ENCODE measurements at regions not wholly inside any gene's neighbourhood (a gene's known extent, or its start where the extent isn't known, plus 50 kb on each side); places are given as distances from the start of the nearest gene placed in this dataset.
"Not testable (repeated sequence)": the region's sequence is repeated elsewhere in the genome, so short reads cannot be mapped to it uniquely, and the experiment has no call there.

DNA sequence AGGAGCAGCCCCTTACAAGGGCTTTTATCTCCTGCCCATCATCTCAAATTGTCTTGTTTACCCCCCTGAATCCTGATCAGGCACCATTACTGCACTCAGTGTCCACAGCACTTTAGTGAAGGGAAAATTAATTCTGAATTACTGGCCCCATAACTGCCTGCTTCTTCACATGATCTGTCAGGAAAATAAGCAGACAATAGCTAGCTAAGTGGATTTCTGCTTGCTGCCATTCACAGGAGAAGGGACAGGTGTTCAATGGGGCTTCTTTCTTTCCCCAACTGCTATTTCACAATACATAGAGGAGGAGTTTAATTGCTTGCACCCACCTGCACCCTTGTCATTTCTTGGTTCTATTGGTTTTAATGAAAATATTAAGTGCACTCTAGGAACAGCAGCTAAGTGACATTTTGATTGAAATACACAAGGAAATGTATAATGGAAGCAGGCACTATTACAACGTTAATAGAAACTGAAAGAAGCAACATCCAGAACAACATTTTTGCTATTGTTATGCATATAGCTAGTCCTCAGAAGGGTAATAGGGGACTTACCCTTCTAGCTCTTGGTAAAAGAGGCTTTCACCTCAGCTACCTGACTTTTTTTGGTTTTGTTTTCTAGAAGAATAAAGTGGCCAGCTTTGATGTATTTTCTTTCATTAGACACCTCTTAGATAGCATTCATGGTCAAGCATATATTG lies 599.3 kb upstream of the TLE4 start:
- no peak for DNase-seq (ENCODE audit: low spot score)

DNA sequence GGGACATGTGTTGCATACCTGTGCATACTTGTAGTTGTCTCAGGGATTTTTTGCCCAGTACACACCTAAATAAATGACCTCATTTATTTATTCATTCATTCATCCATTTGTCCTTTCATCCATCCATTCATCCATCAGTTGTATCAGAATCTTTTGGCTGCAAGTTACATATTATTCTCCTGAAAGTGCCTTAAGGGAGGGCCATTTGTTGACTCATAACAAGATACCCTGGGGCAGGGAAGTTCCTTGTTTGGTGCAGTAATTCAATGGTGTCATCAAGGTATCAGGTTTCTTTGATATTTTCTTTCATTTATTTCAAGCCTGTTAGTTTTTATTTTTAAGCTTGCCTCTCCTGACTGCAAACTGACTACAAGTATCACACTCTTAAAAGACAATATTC lies 597.9 kb upstream of the TLE4 start:
- no peak for DNase-seq (ENCODE audit: low spot score)

- DNase-seq (ENCODE audit: low spot score): no peak
These were observed 588.9 kb upstream of the TLE4 start for GRCh38 chr9:78982849-78983248.

DNA sequence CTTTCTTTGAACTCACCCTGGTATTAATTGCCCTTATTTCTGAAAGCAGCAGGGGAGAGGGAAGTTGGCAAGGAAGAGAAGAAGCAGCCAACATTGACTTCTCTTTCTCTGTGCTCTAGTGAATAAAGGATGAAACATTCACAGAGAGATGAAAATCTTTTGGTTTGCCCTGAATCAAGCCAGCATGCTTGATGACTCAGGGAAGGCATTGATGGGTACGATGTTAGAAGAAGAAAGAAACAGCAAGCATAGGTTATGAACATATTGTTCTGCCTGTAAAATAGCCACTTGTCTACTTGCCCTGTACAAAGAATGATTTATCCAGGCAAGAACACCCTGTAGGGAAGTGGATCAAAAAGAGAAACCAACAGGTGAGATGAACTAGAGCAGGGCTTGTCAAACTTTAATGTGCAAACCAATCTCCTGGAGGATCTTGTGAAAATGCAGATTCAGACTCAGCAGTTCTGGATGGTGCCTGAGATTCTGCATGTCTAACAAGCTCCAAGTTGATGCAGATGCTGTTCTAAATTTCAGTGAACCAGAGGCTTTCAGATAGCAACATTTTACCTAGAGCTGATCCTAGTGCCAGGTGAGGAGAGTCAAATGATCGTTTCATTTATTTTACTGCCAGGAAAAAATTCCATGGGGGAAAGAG lies 586.6 kb upstream of the TLE4 start:
- DNase-seq (ENCODE audit: low spot score): no peak

- no peak for DNase-seq (ENCODE audit: low spot score)
These were observed 585.3 kb upstream of the TLE4 start for GRCh38 chr9:78986446-78986845.

DNA sequence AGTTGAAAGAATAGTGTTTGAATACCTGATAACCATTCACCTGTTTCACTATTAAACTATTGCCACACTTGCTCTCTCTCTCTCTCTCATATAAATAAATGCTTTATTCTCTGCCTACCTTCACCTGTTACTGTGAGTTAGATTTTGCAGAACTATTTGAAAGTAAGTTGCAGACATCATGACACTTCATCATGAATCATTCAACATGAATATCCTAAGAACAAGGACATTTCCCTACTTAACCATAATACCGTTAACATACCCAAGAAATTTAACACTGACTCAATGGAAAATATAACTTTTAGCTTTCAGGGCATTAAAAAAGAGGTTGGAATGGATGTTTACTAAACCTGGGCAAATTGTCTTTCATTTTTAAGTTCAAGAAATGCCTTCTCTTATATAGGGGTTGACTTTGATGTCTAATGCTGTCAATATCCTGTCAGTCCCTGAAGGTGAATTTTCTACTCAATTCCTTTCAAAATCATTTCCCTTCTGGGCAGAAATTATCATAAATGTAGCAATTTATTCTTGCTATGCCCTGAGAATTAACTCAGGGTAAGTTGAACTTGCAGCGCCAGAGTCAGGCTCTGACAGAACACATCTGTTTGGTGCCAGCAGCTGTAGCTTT lies 582.6 kb upstream of the TLE4 start:
- DNase-seq (ENCODE audit: low spot score): no peak

- DNase-seq (ENCODE audit: low spot score): no peak
These were observed 577.3 kb upstream of the TLE4 start for GRCh38 chr9:78994471-78994870.

GRCh38 chr9:78994974-78995373 lies 576.8 kb upstream of the TLE4 start:
- not testable (repeated sequence) for DNase-seq (ENCODE audit: low spot score)

DNA sequence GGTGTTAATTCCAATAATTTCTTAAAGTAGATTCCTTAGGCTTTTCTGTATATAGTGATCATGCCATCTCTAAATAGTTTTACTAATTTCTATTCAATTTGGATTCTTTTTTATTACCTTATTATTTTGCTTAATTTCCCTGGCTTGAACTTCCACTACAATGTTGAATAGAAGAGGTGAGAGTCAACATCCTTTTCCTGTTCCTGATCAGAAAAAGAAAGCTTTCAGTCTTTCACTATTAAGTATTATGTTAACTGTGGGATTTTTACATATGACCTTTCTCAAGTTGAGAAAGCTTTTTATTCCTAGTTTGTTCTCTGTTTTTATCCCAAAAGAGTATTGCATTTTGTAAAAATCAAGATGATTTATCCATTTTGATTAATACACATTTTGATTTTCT lies 574.5 kb upstream of the TLE4 start:
- no peak for DNase-seq (ENCODE audit: low spot score)

DNA sequence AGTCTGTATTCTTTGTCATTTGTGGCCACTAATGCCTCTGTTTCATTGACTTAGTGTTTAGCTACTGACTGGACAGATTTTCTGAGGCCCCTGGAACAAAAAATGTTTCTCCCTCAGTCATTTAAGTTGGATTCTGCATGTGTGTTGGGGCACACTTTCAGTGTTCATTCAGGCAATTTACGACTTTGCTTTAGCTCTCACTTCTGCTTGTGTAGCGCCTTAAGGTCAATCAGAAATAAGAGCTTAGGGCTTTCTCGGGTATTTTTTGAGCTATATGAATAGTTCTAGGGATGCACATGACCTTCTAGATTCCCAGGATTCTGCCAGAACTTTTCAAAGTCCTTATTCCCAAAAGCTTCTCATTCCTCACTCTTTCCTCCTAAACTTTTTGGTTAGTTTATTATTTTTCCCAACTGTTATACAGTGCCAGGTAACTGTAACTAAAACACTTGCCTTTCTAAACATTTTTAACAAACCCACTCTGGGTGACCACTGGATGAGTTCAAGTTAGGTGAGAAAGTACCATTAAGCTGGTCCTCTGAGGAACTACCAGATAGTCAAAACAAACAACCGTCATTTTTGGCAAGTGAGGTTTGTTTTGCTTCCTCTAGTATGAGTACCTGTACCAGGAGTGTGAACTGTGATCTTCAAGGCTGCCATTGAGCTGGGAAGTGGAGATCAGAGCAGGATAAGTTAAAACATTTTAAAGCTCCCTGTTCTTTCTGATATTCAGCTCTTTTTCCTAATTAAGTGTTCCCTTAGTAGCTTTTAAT lies 571.3 kb upstream of the TLE4 start:
- DNase-seq (ENCODE audit: low spot score): no peak

GRCh38 chr9:79001012-79001411 lies 570.8 kb upstream of the TLE4 start:
- no peak for DNase-seq (ENCODE audit: low spot score)

- DNase-seq (ENCODE audit: low spot score): no peak
These were observed 568.3 kb upstream of the TLE4 start for GRCh38 chr9:79003514-79003913.

DNA sequence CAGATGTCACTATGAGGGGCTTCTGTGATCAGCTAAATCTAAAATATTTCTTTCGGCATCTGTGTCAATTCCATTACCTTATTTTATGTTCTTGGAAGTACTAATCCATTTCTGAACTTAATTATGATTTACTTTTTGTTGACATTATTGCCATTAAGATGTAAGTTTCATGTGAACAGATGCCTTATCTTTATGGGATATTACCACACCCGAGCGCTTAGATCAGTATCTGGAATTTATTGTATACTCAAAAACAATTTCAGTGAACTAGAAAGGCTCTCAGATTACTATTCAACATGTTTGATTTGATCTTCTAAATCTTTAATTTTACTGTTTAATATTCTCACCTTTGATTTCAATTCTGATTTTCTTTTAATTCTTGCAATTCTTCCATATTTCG lies 567.7 kb upstream of the TLE4 start:
- no peak for DNase-seq (ENCODE audit: low spot score)

DNA sequence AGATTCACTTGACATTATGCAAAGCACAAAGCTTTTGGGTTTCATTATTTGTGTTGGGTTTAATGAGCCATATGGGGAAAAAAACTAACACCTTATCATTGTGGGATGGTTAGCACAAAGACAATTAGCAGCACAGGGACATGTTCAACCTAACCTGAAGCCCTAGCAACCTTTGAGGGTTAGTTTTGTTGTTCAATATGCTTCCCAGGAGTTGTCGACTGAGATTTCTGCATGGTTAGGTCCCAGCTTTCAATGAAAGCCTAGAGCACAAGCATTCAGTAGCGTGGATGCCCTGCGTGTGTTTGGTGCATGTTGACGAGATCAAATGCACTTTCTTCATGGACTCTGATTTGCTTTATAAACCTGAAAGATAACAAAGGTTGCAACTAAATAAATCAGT lies 565.2 kb upstream of the TLE4 start:
- no peak for DNase-seq (ENCODE audit: low spot score)

DNA sequence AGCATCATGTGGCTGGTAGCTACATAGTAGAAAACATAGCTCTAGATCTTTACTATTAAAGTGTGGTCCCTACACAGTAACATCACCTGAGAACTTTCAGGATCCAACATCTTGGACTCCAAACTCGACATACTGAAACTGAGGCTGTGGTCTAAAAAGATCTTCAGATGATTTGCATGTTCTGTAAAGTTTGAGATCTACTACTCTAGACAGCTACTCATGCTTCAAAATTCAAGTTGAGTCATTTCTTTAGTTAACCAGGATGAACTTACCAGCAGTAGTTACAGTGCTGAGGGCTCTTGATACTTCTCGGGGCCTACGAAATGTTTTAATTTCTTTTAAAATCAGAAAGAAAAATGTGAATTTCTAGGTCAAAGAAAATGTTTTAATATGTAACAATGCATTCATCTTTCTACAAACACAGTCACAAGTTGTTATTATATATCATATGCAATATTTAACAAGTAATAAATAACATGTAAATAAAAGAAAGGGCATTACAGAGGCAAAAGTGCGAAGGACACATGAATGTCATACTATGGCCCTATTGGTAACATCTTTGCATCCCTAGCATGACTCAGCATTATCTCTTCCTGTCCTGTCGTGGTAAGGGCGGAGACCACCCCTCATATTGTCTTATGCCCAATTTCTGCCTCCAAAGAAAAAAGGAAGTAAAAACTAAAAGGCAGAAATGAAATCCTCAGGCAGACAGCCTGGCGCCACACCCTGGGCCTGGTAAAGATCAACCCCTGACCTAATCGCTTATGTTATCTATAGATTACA lies 563.9 kb upstream of the TLE4 start:
- DNase-seq (ENCODE audit: low spot score): no peak

- no peak for DNase-seq (ENCODE audit: low spot score)
These were observed 562.8 kb upstream of the TLE4 start for GRCh38 chr9:79008916-79009315.

DNA sequence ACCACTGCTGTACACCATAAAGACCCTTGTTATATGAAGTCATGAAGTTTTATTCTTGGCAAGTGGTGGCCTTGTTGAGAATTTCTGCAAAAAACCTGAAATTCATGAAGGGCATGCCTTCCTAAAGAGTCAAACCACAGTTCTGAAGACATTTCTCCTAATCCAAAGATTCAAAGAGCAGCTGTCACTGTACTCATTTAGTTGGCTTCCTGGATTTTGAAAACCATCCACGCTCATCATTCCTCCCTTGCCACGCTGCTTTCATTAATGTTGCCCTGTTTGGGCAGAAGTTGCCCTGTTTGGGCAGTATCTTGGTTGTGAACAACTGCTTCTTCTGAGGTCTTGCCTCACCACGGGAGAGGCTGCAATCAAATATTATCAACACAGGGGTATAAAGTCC lies 560.3 kb upstream of the TLE4 start:
- no peak for DNase-seq (ENCODE audit: low spot score)

DNA sequence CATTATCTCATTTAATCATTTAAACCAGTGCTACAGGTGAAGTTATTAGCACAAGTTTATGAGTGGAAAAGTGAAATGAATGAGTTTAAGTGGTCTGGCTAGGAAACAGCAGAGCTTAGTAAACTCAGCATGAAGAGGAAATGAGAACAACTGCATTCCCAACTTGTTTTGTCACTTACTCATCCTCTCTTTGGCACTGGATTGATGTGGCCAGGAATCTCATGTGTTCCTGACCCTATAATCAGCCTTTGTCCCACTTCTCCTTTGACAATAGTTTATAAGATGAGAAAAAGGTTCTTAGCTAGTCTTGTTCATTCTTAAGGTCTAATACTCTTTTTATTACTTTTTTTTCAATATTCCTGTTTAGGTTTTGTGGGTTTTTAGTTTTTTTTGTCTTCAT lies 559.2 kb upstream of the TLE4 start:
- no peak for DNase-seq (ENCODE audit: low spot score)

GRCh38 chr9:79013715-79014610 lies 557.8 kb upstream of the TLE4 start:
- no peak for DNase-seq (ENCODE audit: low spot score)

DNA sequence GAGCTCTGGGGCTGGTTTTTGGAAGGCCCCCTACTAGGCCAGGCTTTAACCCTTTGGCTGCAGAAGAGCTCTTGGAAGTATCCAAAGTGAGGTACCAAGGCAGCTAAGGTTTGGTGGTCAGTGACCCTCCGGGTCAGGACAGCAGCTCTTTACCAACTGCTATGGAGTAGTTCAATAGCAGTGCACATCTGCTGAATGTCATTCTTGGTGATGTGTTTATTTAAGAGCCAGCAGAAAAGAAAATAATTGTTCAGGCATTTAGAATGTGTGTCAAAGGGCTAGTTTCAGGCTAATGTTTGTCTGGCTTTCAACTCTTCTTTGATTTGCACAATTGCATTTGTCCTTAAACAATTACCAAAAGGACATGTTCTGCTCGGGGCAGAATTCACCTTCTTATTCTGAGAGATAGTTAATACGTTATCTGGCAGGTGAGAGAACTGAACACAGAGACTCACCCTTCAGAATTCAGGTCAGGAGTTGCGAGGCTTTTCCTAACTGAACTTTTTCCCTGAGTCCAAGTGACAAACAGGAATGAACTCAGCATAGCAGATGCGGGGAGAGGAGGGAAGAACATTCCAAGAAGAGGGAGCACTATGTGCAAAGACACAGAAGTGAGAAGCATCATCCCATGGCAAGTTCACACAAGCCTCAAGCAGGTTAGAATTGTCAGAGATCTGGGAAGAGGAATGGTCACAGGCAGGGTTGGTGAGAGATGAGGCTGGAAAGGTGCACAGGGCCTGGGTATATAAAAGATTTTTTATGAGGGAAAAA lies 556.7 kb upstream of the TLE4 start:
- DNase-seq (ENCODE audit: low spot score): no peak
